Mesenchymal stem cell (in vitro differentiated cells and primary cell): ENCODE measurements at regions not wholly inside any gene's neighbourhood (a gene's known extent, or its start where the extent isn't known, plus 50 kb on each side); places are given as distances from the start of the nearest gene placed in this dataset.
A peak's percentile ranks its signal among the peaks of the same experiment; 100 is the strongest.

ENCODE experiments used
- DNase-seq: peaks from one replicate; pipeline ENCODE4 v3.0.0-alpha.2; 2013
- H2AFZ ChIP-seq: one replicate; pipeline ENCODE4 v1.6.1; 2013; ENCODE audit warnings: low read depth, mild to moderate bottlenecking, control low read depth, inconsistent platforms, low read length, moderate library complexity
- H2AK5ac ChIP-seq: 2 replicates; pipeline ENCODE4 v1.6.1; 2013; ENCODE audit warnings: low read length, moderate library complexity, mild to moderate bottlenecking, inconsistent platforms; ENCODE audit not compliant: severe bottlenecking
- H2BK120ac ChIP-seq: one replicate; pipeline ENCODE4 v1.6.1; 2013; ENCODE audit warnings: low read depth, mild to moderate bottlenecking, inconsistent platforms, low read length, moderate library complexity
- H2BK12ac ChIP-seq, 2 experiments: one replicate each; pipeline ENCODE4 v1.6.1; 2013; ENCODE audit warnings: inconsistent platforms in 2 of 2, low read length in 2 of 2, mild to moderate bottlenecking in 2 of 2, moderate library complexity in 2 of 2, control low read depth in 1 of 2
- H2BK15ac ChIP-seq: one replicate; pipeline ENCODE4 v1.6.1; 2013; ENCODE audit warnings: mild to moderate bottlenecking, low read depth, inconsistent platforms; ENCODE audit not compliant: poor library complexity, severe bottlenecking
- H2BK5ac ChIP-seq: 2 replicates; pipeline ENCODE4 v1.6.1; 2013; ENCODE audit warnings: low read depth, mild to moderate bottlenecking, low read length, control low read depth, inconsistent platforms; ENCODE audit not compliant: poor library complexity, severe bottlenecking
- H3K14ac ChIP-seq, 2 experiments: one replicate each; pipeline ENCODE4 v1.6.1; 2013; ENCODE audit warnings: inconsistent platforms in 2 of 2, low read length in 2 of 2, control low read depth in 1 of 2, mild to moderate bottlenecking in 1 of 2, moderate library complexity in 1 of 2
- H3K18ac ChIP-seq, 2 experiments: one replicate each; pipeline ENCODE4 v1.6.1; 2013; ENCODE audit warnings: inconsistent platforms in 2 of 2, low read length in 2 of 2, control low read depth in 1 of 2, low read depth in 1 of 2, mild to moderate bottlenecking in 1 of 2
- H3K23ac ChIP-seq, 2 experiments: one replicate each; pipeline ENCODE4 v1.6.1; 2013; ENCODE audit warnings: inconsistent platforms in 2 of 2, low read length in 2 of 2, mild to moderate bottlenecking in 2 of 2, moderate library complexity in 2 of 2, control low read depth in 1 of 2
- H3K27ac ChIP-seq: 2 replicates; pipeline ENCODE4 v1.5.1; 2013; ENCODE audit warnings: mild to moderate bottlenecking, moderate library complexity, low read length, control low read depth, inconsistent platforms; ENCODE audit not compliant: poor library complexity, severe bottlenecking
- H3K27me3 ChIP-seq, 2 experiments: 2 replicates each; pipeline versions ENCODE4 v1.6.1 to v1.7.0; 2013; ENCODE audit warnings: low read length in 2 of 2, mild to moderate bottlenecking in 2 of 2, moderate library complexity in 2 of 2, control low read depth in 1 of 2, inconsistent platforms in 1 of 2; ENCODE audit not compliant: control insufficient read depth in 1 of 2, insufficient read depth in 1 of 2
- H3K36me3 ChIP-seq, 2 experiments: 2 replicates each; pipeline versions ENCODE4 v1.6.1 to v1.7.0; 2013; ENCODE audit warnings: low read length in 2 of 2, control low read depth in 1 of 2, inconsistent platforms in 1 of 2, low read depth in 1 of 2, mild to moderate bottlenecking in 1 of 2; ENCODE audit not compliant: insufficient read depth in 2 of 2, control insufficient read depth in 1 of 2
- H3K4ac ChIP-seq, 2 experiments: one replicate each; pipeline ENCODE4 v1.6.1; 2013; ENCODE audit warnings: inconsistent platforms in 2 of 2, low read length in 2 of 2, mild to moderate bottlenecking in 2 of 2, moderate library complexity in 2 of 2, control low read depth in 1 of 2, low read depth in 1 of 2
- H3K4me1 ChIP-seq: 2 replicates; pipeline ENCODE4 v1.6.1; 2013; ENCODE audit warnings: low read depth, low read length, control low read depth; ENCODE audit not compliant: control insufficient read depth, insufficient read depth
- H3K4me2 ChIP-seq: 2 replicates; pipeline ENCODE4 v1.6.1; 2013; ENCODE audit warnings: low read length, mild to moderate bottlenecking, inconsistent platforms; ENCODE audit not compliant: poor library complexity, severe bottlenecking
- H3K4me3 ChIP-seq, 2 experiments: 2 replicates each; pipeline versions ENCODE4 v1.5.1 to v1.7.0; 2013; ENCODE audit warnings: low read length in 2 of 2, mild to moderate bottlenecking in 2 of 2, control low read depth in 1 of 2, low read depth in 1 of 2; ENCODE audit not compliant: insufficient read depth in 1 of 2
- H3K79me1 ChIP-seq: replicated peaks from 2 replicates; pipeline ENCODE4 v1.6.1; 2013; ENCODE audit warnings: mild to moderate bottlenecking, control low read depth, low read length, inconsistent platforms; ENCODE audit not compliant: poor library complexity, severe bottlenecking
- H3K9ac ChIP-seq: 2 replicates; pipeline ENCODE4 v1.7.0; 2013; ENCODE audit warnings: mild to moderate bottlenecking, low read length, moderate library complexity
- H3K9me3 ChIP-seq: 2 replicates; pipeline ENCODE4 v1.7.0; 2013; ENCODE audit warnings: mild to moderate bottlenecking, low read length; ENCODE audit not compliant: control insufficient read depth
- H4K8ac ChIP-seq: one replicate; pipeline ENCODE4 v1.6.1; 2013; ENCODE audit warnings: inconsistent platforms, mild to moderate bottlenecking, low read length, moderate library complexity
- H4K91ac ChIP-seq: one replicate; pipeline ENCODE4 v1.6.1; 2013; ENCODE audit warnings: mild to moderate bottlenecking, low read length, inconsistent platforms
- WGBS: methylation state at CpG from one replicate; pipeline ENCODE4 v1.1.7; 2013; ENCODE audit warnings: mixed read lengths; 5-methylcytosine and 5-hydroxymethylcytosine counted together

- Histone ChIP-seq H3K4me2 (no peak overlapping the region), H2AFZ (no peak overlapping the region), H2AK5ac (no peak overlapping the region), H2BK5ac (no peak overlapping the region), H2BK120ac (no peak overlapping the region), H3K4ac (no peak overlapping the region), H2BK15ac (no peak overlapping the region), H3K9ac (no peak overlapping the region), H3K4me3 (no peak overlapping the region), H4K8ac (no peak overlapping the region), H3K79me1 (no peaks in the 10 kb centered on the region), H3K27ac (no peak overlapping the region), H3K4me1 (no peaks in the 10 kb centered on the region), H3K23ac (no peak overlapping the region), H3K9me3 (no peaks in the 10 kb centered on the region), H2BK12ac (no peak overlapping the region), H3K18ac (no peak overlapping the region), H3K14ac (no peak overlapping the region), H3K36me3 (no peaks in the 10 kb centered on the region), H3K27me3 (no peaks in the 10 kb centered on the region), H4K91ac (no peak overlapping the region)
- no peak for DNase-seq
Observed at GRCh38 chr7:13731643-13732042, 257.8 kb downstream of the ETV1 start.

GRCh38 chr7:13737563-13737962 is 251.9 kb downstream of the ETV1 start:
- no peak overlapping the region for H3K4me2 ChIP-seq
- H3K14ac ChIP-seq = no peak overlapping the region

GRCh38 chr7:13742126-13742525 is 247.3 kb downstream of the ETV1 start:
- Histone ChIP-seq H2BK5ac (no peak overlapping the region), H3K27me3 (no peaks in the 10 kb centered on the region), H3K18ac (no peak overlapping the region), H2BK12ac (no peak overlapping the region), H2BK15ac (no peak overlapping the region), H3K4me2 (no peak overlapping the region), H2BK120ac (no peak overlapping the region), H4K91ac (no peak overlapping the region), H3K4me1 (no peaks in the 10 kb centered on the region), H3K14ac (no peak overlapping the region), H3K36me3 (no peaks in the 10 kb centered on the region), H2AK5ac (no peak overlapping the region), H3K23ac (no peak overlapping the region), H3K79me1 (no peaks in the 10 kb centered on the region), H3K9ac (no peak overlapping the region), H3K4me3 (no peak overlapping the region), H3K9me3 (no peaks in the 10 kb centered on the region), H2AFZ (no peak overlapping the region), H3K4ac (no peak overlapping the region), H4K8ac (no peak overlapping the region), H3K27ac (peak overlapping the region; percentile 10)
- 38% methylated on average over 2 of the region's 2 CpGs for WGBS
- DNase-seq = peak; percentile 72

More at GRCh38 chr7:13737563-13737962, 251.9 kb downstream of the ETV1 start:
- Histone ChIP-seq H2BK15ac (no peak overlapping the region), H3K27ac (no peak overlapping the region), H3K18ac (no peak overlapping the region), H3K4me1 (no peaks in the 10 kb centered on the region), H2BK12ac (no peak overlapping the region), H3K4ac (no peak overlapping the region), H2AK5ac (no peak overlapping the region), H3K9me3 (no peaks in the 10 kb centered on the region), H2BK120ac (no peak overlapping the region), H3K27me3 (no peaks in the 10 kb centered on the region), H3K9ac (no peak overlapping the region), H4K8ac (no peak overlapping the region), H4K91ac (no peak overlapping the region), H2BK5ac (no peak overlapping the region), H3K4me3 (no peak overlapping the region), H2AFZ (no peak overlapping the region), H3K36me3 (no peaks in the 10 kb centered on the region), H3K23ac (no peak overlapping the region), H3K79me1 (no peaks in the 10 kb centered on the region)
- 100% methylated on average over 1 of the region's 2 CpGs for WGBS
- no peak for DNase-seq

- Histone ChIP-seq H3K36me3 (no peaks in the 10 kb centered on the region), H3K4me1 (no peaks in the 10 kb centered on the region), H3K27me3 (no peaks in the 10 kb centered on the region), H3K14ac (no peak overlapping the region), H3K23ac (no peak overlapping the region), H2AK5ac (no peak overlapping the region), H2BK120ac (no peak overlapping the region), H2BK5ac (no peak overlapping the region), H2AFZ (no peak overlapping the region), H4K8ac (no peak overlapping the region), H3K4me3 (no peak overlapping the region), H3K9ac (peak overlapping the region; percentile 5), H2BK12ac (no peak overlapping the region), H3K18ac (no peak overlapping the region), H2BK15ac (no peak overlapping the region), H3K4ac (no peak overlapping the region), H4K91ac (no peak overlapping the region), H3K9me3 (no peaks in the 10 kb centered on the region), H3K4me2 (no peak overlapping the region), H3K27ac (no peak overlapping the region), H3K79me1 (no peaks in the 10 kb centered on the region)
- peak; percentile 65 for DNase-seq
- WGBS = 45% methylated on average over 1 of the region's 1 CpG
Observed at GRCh38 chr7:13742811-13743210, 246.7 kb downstream of the ETV1 start.
